Hematopoietic multipotent progenitor cell treated with erythropoietin and hydrocortisone succinate and interleukin-3 and kit ligand, for 4 days (in vitro differentiated cells): ENCODE measurements at regions not wholly inside any gene's neighbourhood (a gene's known extent, or its start where the extent isn't known, plus 50 kb on each side); places are given as distances from the start of the nearest gene placed in this dataset.

Experiments used
- DNase-seq: peaks from one replicate; pipeline ENCODE4 v3.0.0-alpha.2; 2015

DNA sequence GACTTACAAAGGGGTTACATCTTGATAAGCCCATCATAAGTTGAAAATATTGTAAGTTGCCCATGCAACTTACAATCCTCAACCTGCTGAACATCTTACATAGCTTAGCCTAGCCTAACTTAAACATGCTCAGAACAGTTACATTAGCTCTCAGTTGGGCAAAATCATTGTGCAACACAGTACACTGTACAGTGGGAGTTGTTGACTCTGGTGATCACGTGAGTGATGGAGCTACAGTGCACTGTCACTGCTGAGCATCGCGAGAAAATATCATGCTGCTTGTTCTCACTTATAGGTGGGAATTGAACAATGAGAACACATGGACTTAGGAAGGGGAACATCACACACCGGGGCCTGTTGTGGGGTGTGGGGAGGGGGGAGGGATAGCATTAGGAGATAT, 214.9 kb upstream of the ZMIZ1 start:
- DNase-seq: no peak

DNA sequence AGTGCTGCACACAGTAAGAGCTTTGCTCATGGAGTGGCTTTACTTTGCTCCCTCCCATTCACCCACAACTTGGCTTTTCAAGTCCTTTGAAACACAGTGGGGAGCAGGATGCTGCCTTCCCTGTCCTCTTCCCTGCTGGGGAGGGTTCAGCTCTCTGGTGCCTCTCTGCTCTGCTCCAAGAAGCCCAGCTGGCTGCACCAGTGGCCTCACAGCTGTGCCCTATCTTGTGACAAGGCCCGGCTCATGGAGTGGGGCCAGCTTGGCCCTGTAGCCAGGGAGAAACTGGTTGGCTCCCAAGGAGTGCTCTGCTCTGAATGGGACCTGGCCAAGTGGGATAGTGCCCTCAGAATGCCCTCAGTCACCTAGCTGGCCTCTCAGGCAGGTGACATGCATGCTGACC, 212.3 kb upstream of the ZMIZ1 start:
- DNase-seq: no peak

DNA sequence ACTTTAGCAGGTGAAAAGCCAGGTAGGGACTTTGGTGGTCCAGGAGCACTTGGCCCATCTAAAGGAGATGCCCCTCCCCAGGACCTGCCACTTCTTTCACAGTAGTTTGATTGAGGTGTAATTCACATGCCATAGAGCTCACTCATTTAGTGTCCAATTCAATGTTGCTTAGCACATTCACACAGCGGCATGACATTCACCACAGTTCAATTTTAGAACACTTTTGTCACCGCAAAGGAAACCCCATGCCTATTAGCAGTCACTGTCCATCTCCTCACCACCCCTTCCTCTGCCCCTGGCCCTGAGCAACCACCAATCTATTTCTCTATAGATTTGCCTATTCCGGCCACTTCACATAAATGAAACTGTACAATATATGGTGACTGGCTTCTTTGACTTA, 211.6 kb upstream of the ZMIZ1 start:
- no peak for DNase-seq

DNA sequence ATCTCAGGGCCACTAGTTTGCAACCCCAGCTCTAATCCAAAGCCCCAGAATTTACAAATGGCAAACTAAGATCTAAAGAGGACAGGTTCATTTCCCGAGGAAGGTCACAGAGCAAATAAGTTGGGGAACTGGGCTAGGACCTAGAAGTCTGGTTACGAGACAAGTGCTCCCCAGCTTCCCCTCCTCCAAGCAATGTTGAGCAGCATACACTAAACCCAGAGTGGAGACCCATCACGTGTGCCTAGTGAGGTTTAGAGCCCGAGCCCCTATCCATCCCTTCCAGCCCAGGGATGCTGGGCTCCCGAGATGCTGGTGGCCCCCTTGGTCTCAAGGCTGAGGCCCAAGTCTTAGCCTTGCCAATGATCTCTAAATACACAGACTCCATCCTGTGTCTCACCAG, 209.5 kb upstream of the ZMIZ1 start:
- no peak for DNase-seq

- DNase-seq: peak; percentile 11
Observed at GRCh38 chr10:78859769-78860168, 209.0 kb upstream of the ZMIZ1 start.

GRCh38 chr10:78860260-78860914, 208.4 kb upstream of the ZMIZ1 start:
- no peak for DNase-seq

DNA sequence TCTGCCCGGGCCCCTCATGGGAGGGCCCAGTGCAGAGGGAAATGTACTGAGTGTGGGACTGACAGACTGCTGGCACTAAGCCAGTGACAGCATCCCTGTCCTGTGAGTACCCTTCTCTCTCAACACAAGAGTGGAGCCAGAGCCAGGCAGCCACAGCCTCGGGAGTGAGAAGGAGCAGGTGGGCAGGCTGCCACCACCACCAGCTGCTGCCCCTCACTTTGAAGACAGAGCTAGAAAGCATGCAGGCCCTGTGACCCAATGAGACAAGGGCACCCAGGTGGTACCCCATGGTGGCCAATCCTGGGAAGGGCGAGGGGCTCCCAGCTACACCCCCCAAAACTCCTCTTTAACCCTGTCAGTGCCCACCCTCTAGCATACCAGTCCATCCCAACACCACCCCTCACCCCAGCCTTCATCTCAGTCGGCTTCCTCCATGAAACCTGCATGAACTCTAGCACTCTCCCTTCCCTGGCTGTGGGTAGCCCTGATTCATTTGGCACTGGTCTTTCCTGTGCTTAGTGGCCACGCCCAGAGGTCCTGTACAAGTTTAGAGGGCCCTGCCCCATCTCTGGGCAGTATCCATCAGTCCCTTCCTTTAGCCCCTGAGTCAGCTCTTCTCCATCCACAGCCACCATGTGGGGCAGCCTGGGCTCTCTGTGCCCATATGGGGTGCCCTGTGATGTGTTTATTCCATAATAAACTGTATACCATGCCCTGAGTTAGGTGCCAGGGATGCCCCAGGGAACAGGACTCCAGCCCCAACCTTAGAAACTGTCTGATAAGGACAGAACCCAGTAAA, 207.0 kb upstream of the ZMIZ1 start:
- DNase-seq: no peak

- DNase-seq: no peak
Observed at GRCh38 chr10:78862328-78862640, 206.5 kb upstream of the ZMIZ1 start.

DNA sequence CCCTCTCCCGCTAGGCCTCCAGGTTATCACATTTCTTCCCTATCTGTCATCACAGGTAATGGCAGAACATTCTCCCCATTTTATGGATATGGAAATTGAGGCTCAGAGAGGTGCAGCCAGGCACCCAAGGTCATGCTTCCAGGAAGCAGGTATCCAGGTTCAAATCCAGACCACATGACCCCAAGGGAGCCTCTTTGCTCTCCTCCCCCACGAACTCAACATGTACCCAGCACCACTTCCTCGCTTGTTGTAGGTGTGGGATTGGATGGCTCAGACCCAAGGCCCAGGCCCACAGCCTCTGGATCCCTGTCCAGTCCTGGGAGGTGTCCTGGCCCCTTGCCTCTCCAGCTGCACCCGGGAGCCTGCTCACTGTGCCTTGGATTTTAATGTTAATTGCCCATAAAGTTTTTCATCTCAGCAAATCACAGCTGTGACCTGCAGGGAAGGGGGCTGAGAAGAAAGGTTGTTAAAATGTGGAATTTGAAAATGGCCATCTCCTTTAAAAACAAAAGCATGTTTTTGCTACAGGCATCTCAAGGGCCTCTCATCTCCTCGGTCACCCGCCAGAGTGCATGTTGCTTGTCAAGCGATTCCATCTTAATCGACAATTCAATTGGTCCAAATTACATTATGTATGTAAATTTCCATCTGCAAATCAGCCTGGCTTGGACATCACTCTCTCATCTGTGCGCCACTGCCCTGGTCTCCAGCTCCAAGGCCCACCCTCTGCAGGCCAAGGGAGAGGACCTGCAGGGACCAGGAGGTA, 205.4 kb upstream of the ZMIZ1 start:
- no peak for DNase-seq

DNA sequence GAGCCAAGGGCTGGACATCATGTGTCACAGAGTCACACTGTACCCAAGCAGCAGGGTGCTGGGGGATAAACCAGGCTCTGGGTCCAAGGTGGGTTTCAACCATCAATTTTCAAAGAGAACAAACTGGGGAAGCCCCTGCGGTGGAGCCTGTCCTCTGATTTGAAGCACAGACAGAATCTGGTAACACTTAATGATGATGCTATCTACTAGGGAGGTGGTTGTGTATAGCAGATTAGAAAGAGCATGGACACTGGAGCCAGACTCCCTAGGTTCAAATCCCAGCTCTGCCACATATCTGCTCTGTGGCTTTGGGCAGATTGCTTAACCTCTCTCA, 204.9 kb upstream of the ZMIZ1 start:
- no peak for DNase-seq

- no peak for DNase-seq
Observed at GRCh38 chr10:78864761-78865537, 203.8 kb upstream of the ZMIZ1 start.

DNA sequence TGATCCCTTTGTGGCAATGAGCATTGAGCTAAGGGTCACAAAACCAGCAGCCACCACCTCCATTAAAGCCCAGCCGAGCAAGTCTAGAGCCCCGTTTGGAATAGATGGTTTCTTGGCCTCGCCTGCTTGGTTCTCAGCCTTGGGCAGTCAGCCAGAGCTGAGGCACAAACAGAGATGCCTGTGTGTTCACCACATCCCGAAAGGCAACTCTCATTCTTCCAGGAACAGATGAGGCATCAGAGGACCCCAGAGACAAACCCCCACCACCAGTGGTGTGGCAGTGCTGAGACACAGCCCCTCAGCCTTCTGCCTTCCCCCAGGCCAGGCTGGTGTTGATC, 203.3 kb upstream of the ZMIZ1 start:
- DNase-seq: no peak

- DNase-seq: no peak
Observed at GRCh38 chr10:78865931-78866717, 202.6 kb upstream of the ZMIZ1 start.

GRCh38 chr10:78866731-78867554, 201.8 kb upstream of the ZMIZ1 start:
- DNase-seq: no peak

GRCh38 chr10:78867555-78867939, 201.2 kb upstream of the ZMIZ1 start:
- DNase-seq: no peak

GRCh38 chr10:78868048-78868447, 200.7 kb upstream of the ZMIZ1 start:
- no peak for DNase-seq

- no peak for DNase-seq
Observed at GRCh38 chr10:78868456-78868855, 200.3 kb upstream of the ZMIZ1 start.

- DNase-seq: no peak
Observed at GRCh38 chr10:78868861-78869260, 199.9 kb upstream of the ZMIZ1 start.

DNA sequence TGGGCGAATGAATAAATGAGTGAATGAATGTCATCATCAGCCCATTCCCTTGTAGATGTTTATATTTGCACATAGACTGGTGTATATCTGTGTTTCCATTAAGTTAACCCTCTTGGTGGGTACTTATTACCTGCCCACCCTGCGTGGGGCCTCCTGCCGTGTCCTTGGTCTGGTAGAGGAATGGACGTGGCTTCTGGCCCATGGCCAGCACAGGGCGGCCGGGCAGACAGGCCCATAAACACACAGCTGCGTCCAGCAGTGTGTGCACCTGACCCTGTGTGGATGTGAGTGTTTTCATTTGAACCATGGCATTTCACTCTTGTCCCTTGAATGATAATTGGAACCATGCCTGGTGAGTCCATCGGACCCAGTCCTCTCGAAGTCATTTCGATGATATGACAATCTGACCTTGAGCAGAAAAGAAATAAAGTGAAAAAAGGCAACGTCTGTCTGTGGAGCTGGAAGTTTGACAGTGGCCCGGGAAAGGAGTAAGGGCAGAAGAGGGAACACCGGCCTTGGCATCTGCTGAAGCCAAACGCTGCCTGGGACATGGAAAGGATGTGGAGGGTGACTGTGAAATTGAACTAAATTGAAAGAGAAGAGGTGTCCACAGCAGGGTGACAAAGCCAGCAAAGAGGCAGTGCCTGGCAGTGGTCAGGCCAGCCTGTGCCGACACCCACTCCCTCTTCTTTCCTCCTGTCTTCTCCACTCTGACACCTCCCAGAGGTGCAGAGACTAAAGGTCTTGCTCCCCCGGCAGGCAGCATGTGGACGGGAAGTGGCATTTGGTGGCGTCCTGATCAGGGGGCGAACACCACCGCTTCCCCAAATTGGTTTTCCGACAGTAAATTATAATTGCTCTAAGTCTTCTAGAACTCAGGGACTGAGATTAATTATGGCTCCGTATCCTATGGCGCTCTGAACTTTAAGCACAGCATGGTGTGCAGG, 199.0 kb upstream of the ZMIZ1 start:
- peak; percentile 39 for DNase-seq

GRCh38 chr10:78870458-78870857, 198.3 kb upstream of the ZMIZ1 start:
- no peak for DNase-seq

GRCh38 chr10:78871796-78872195, 197.0 kb upstream of the ZMIZ1 start:
- no peak for DNase-seq
